ENCODE measurements at regions not wholly inside any gene's neighbourhood (a gene's known extent, or its start where the extent isn't known, plus 50 kb on each side); places are given as distances from the start of the nearest gene placed in this dataset.

GRCh38 chr1:55938376-55938850 lies 641.0 kb downstream of the PLPP3 start:
- in situ Hi-C loops (cut with MboI; ENCODE audit: low pct_unique_long_range_greater_than_20kb, low sequenced_read_pairs, unreplicated experiment), result no loop called here
- DNase-seq (ENCODE audit: low spot score), result no peak
- TF ChIP-seq CTCF (IDR thresholded peaks at IDR 0.05; ENCODE audit: extremely low read depth, insufficient read depth, missing control alignments), result no peak

- DNase-seq (ENCODE audit: low spot score), result no peak
- TF ChIP-seq CTCF (IDR thresholded peaks at IDR 0.05; ENCODE audit: extremely low read depth, insufficient read depth, missing control alignments), result no peak
- in situ Hi-C loops (cut with MboI; ENCODE audit: low pct_unique_long_range_greater_than_20kb, low sequenced_read_pairs, unreplicated experiment), result no loop called here
Observed at GRCh38 chr1:55937840-55938375, 641.5 kb downstream of the PLPP3 start.

GRCh38 chr1:55935236-55935635 lies 644.1 kb downstream of the PLPP3 start:
- DNase-seq (ENCODE audit: low spot score), result no peak
- in situ Hi-C loops (cut with MboI; ENCODE audit: low pct_unique_long_range_greater_than_20kb, low sequenced_read_pairs, unreplicated experiment), result no loop called here
- no peak for TF ChIP-seq CTCF (IDR thresholded peaks at IDR 0.05; ENCODE audit: extremely low read depth, insufficient read depth, missing control alignments)

- DNase-seq (ENCODE audit: low spot score), result no peak
- no peak for TF ChIP-seq CTCF (IDR thresholded peaks at IDR 0.05; ENCODE audit: extremely low read depth, insufficient read depth, missing control alignments)
- in situ Hi-C loops (cut with MboI; ENCODE audit: low pct_unique_long_range_greater_than_20kb, low sequenced_read_pairs, unreplicated experiment), result no loop called here
Observed at GRCh38 chr1:55932402-55932801, 647.0 kb downstream of the PLPP3 start.

- no peak for DNase-seq (ENCODE audit: low spot score)
- in situ Hi-C loops (cut with MboI; ENCODE audit: low pct_unique_long_range_greater_than_20kb, low sequenced_read_pairs, unreplicated experiment), result no loop called here
- no peak for TF ChIP-seq CTCF (IDR thresholded peaks at IDR 0.05; ENCODE audit: extremely low read depth, insufficient read depth, missing control alignments)
Observed at GRCh38 chr1:55931081-55931940, 648.1 kb downstream of the PLPP3 start.

GRCh38 chr1:55929652-55930051 lies 649.7 kb downstream of the PLPP3 start:
- TF ChIP-seq CTCF (IDR thresholded peaks at IDR 0.05; ENCODE audit: extremely low read depth, insufficient read depth, missing control alignments), result no peak
- in situ Hi-C loops (cut with MboI; ENCODE audit: low pct_unique_long_range_greater_than_20kb, low sequenced_read_pairs, unreplicated experiment), result no loop called here
- no peak for DNase-seq (ENCODE audit: low spot score)
